HG03442 (cell line): ENCODE measurements at regions not wholly inside any gene's neighbourhood (a gene's known extent, or its start where the extent isn't known, plus 50 kb on each side); places are given as distances from the start of the nearest gene placed in this dataset.

Experiments
- ATAC-seq: cut with Tn5 transposase; IDR thresholded peaks from one replicate; pipeline ENCODE4 v1.9.1; 2021; ENCODE audit warnings: mild to moderate bottlenecking, moderate library complexity; ENCODE audit not compliant: unreplicated experiment

DNA sequence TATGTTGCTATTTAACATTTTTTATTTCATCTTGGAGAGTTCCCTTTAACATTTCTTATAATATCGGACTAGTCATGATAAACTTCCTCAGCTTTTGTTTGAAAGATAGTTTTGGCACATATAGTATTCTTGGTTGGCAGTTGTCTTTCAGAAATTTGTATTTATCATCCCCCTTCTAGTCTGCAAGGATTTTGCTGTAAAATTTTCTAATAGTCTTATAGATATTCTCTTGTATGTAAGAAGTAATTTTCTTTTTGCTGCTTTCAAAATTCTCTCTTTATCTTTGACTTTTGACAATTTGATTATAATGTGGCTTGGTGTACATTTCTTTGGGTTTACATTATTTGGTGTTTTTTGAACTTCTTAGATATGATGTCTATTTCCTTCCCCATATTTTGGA, 116.0 kb upstream of the AVPR1A start:
- ATAC-seq, result no peak

DNA sequence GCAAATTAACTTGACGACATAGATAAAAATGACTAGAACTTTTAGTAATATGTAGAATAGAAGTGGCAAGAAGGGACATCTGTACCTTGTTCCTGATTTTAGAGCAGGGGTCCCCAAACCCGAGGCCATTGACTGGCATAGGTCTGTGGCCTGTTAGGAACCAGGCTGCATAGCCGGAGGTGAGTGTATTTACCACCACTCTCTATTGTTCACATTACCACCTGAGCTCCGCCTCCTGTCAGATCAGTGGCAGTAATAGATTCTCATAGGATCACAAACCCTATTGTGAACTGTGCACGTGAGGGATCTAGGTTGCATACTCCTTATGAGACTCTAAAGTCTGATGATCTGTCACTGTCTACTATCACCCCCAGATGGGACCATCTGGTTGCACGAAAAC, 113.6 kb upstream of the AVPR1A start:
- ATAC-seq, result no peak

DNA sequence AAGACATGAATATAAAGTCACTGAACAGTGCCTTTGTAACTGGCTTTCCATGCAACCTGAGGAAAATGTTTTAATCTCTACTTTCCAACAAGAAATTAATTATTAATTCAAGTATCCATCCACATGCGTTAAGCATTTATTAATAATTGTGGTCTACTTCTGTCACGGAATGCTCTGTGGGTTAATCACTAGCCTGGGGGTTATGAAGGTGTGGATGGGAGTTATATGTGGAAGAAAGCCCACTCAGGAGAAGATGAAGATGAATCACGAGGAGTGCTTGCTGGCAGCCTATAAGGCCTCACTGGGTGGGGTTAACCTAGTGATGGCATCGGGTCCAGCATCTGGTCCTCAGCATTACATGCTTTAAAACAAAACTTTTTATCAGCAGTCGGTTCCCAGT, 99.5 kb upstream of the AVPR1A start:
- ATAC-seq, result no peak

DNA sequence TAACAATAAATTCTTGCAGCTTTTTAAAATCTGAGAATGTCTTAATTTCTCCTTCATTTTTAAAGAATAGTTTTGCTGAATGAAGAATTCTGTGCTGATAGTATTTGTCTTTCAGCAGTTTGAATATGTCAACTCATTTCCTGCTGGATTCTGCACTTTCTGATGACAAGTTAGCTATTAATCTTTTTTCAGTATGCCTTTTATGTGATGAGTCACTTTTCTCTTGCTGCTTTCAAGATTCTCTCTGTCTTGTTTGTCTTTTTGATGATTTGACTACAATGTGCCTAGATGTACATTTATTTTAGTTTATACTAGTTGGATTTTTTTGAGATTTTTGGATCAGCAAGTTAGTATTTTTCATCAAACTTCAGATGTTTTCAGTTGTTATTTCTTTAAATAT, 87.9 kb upstream of the AVPR1A start:
- ATAC-seq, result no peak

DNA sequence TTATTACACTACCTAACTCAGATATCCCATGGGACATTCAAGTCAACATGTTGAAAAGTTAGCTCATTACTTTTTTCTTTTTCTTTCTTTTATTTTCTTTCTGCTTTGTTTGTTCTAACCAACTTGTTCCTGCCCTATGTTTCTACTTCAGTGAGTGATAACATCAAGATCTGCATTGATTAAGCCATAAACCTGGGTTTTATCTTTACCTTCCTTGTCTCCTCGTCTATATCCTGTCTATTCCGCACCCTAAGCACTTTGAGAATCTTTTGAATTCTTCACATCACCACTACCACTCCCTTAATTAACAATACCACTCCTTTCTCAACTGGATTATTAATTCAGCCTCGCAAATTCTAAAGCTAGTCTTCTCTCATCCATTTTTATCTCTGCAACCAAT, 81.9 kb upstream of the AVPR1A start:
- ATAC-seq, result no peak

DNA sequence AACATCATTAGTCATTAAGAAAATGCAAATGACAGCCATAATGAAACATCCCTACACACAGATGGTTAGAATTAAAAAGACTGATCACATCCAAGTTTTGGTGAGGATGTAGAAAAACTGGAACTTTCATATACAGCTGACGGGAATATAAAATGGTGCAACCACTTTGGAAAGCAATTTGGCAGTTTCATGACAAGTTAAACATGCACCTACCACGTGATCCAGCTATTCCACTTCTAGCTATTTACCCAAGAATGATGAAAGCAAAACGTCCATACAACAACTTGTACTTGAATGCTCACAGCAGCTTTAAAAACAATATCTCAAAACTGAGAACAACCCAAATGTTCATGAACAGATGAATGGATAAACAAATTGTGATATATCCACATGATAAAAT, 77.9 kb upstream of the AVPR1A start:
- no peak for ATAC-seq

DNA sequence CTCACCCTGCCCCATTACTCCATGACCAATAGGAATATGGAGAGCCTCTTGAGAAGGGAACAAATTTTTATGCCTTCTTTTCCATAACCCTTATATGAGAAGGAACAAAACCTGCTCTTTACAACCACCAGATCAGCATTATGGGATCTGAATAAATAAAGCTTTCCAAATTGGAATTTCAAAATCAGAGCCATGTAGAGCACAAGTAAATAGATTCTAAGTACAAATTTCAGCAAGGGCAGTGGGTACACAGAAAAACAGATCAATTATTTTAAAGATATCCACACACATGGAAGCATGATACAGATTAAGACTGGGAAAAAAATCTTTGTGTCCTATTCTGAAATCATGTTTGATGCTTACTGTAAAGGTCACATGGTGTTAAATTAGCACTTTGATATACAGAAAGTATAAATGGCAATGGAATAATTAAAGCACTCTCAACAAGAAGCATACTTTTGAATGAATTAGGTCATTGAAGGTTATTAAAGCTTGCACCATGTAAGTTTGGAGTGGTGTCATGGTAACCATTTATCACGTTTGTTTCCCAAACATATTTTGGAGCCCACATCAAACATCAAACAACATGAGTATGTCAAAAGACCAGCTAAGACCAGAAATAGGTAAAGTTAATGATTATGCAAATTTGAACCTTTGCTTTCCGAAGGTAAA, 75.9 kb upstream of the AVPR1A start:
- ATAC-seq, result no peak

DNA sequence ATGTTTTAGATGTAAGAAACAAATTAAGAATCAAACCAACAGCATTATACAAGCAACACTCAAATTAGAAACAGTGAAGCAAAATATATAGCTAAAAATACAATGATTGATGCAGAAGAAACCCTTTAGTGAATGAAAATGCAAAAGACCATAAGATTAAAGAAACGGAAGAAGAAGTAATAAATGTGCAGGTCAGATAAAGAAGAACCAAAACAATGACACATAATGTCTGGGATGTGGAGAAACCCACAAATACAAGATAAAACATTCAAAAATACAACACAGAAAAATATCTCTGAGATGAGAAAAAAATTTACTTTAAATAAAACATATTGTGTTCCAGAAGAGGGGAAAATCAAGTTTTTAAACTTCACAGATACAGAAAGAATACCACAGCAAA, 73.4 kb upstream of the AVPR1A start:
- no peak for ATAC-seq

DNA sequence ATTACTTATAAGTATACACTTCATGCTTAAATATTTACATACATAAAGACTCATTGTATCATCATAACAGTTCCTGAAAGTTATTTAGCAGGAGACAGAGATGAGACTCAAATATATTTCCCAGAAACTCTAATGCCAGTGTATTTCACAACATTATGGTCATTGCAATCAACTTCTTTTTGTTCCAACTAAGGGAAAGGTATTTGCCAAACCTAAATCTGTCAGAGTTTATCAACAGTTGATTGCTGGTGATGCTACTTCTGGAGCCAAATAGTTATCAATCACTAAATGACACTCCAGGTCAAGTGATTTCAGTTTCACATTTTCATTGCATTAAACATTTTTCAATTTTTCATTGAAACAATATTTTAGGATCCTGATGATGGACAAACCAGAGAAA, 72.1 kb upstream of the AVPR1A start:
- ATAC-seq, result no peak

DNA sequence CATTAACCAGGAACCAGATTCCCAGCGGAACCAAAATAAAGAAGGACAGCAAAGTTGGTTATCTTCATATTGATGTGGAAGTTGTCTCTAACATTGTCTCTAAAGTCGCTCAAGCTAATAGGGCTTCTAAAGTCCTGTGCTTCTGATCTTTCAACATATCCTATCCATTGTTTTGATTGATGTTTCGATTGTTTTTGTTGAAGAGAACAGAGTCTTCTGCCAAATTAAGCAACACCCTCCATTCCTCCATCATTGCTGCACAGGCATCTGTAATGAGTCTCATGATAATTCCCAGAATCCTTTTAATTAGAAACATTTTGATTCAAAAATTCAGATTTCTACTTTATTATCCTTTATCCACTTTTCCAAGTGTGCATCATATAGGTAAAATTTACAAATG, 71.6 kb upstream of the AVPR1A start:
- no peak for ATAC-seq

DNA sequence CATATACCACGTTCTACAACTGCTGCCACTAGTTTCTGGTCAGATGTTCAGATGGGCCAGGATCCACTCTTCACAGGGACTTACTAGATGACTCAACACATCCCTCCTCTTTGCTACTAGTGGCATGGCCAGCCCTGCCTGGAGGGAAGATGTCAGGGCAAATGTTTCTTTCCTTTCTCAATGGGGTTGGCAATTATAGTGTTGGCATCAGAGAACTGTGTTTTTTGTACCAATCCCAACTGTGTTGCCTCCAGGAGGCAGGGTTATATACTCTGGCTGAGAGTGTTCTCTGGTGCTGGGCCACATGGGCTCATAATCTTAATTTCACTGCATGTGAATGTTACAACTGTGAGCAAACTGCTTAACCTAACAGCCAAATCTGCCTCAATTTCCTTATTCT, 69.9 kb upstream of the AVPR1A start:
- no peak for ATAC-seq

DNA sequence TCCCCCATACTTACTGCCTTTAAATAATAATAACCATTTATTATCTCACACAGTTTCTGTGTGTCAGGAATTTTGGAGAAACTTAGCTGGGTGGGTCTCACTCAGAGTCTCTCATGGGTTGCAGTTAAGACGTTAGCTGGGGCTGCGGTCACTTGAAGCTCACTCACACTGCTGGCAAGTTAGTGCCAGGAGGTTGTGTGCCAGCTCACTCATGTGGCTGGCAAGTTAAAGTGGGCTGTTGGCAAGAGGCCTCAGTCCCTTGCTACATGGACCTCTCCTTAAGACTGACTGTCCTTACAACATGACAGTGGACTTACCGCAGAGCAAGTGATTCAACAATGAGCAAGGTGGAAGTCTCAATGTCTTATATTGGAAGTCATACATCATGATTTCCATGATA, 61.3 kb upstream of the AVPR1A start:
- ATAC-seq, result no peak

DNA sequence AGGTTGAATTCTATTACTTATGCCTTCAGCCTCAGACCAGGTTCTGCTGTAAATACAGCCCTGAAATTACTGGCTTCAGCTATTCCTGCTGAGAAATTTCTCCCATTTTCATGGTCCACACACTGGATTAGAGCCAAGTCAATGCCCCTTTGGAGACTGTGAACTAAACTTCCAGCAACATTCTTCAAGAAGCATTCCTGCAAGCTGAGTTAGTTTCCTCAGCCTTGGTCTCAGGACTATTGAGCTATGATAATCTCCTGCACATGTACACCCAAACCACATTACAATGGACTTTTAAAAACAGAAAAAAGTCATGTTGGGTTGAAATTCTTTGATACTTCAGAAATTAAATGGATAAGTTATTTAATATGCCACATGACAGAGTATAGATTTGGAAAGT, 58.0 kb upstream of the AVPR1A start:
- no peak for ATAC-seq

DNA sequence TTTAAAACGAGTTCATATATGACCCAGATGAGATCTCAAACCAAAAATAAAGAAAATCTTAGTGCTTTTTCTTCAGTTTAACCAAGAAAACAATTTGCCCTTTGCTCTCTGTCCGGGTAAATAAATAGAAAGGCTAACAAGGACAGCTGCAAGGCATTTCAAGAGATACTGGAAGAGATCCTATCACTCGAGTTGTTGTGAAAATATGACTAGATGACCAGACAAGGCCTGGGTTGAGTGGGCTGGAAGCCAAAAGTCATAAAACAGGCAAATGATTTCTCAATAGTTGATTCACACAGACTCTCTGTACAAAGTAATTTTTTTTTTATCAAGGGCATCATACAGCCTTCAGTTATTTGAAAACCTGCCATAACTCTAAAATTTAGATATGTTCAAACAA, 55.9 kb upstream of the AVPR1A start:
- ATAC-seq, result no peak

DNA sequence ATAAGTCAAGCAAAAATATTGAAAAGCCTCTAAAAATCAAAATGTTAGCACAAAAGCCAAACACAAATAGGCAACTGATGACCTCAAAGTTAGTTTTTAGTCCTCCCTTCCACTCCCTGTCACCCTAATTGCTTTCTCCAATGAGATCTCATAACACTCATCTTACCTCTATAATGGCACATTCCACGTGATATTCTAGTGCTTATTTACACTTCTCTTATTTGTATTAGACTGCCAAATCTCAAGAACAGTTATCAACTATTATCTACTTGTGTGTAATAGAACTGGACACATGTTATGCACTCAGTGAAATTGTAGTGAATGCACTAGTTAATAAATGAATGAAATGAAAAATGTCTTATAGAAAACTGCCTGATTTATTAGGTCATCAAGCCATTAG, 55.5 kb upstream of the AVPR1A start:
- ATAC-seq, result no peak
